ENCODE measurements at regions not wholly inside any gene's neighbourhood (a gene's known extent, or its start where the extent isn't known, plus 50 kb on each side); places are given as distances from the start of the nearest gene placed in this dataset.
"Not testable (repeated sequence)": the region's sequence is repeated elsewhere in the genome, so short reads cannot be mapped to it uniquely, and the experiment has no call there.

GRCh38 chr2:7878266-7878665 lies 803.6 kb upstream of the ID2 start:
- not testable (repeated sequence) for DNase-seq

DNA sequence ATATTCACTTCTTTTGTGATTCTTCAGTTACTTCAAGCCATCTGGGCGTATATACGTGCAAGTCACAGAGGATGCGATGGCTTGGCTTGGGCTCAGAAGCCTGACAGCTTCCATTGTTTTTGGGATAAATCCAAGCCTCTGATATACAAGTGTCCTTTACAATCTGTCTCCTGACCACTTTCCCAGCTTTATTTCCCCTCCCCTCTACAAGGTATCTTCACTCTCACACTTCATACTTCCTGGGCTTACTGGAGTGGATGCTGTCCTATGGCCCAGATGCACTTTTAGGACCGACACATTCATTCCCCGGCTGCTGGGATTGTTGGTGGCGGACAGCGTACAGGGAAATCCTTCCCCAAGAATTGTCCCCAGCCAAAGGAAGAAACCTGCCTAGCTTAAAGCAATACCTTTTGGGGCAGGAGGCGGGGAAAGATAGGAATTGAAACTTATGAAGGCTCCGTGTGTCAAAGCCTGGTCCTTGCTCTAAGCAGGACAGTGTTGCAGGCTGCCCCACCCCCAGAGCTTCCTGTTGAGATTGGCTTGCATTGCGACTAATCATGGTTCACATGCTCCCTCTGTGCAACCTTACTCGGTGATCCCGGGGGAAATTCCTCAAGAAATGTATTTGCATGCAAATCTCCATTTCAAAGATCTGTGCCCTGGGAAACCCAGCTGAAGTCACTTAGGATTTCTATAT lies 802.9 kb upstream of the ID2 start:
- no peak for DNase-seq

GRCh38 chr2:7879483-7879835 lies 802.4 kb upstream of the ID2 start:
- DNase-seq, result no peak

DNA sequence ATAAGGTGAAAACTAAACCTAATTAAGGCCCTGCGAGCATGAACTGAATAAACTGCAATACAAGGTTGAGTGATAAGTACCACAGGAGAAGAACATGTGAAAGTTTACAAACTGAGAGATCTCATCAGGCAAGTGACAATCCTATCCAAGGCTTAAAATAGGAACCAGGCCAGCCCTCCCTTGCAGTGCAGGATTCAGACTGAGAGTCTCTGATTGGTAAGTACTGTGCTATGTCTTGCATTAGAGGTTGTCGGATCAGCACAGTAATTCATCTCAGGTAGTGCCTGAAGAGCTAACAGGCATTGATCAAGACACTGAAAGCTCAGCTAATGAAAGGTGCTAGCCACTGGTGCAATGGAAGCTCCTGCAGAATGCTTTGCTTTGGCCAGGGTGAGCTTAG lies 801.7 kb upstream of the ID2 start:
- DNase-seq, result no peak

DNA sequence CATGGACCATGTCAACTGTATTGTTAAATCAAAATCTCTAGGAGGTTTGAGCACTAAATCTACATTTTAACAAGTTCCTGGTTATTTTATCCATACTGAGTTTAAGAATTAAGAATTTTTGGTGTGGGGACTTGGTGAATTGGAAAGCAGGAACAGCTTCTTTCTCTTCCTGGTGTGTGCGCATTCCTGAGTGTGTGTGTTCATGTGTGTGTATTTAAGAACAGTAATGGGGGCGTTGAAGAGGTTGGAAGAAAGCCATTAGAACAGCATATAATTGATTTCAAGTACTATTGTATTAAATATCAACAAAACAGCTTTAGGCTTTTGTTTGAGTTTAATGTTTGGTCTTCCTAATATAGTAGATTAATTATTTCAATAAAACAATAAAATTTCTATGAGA lies 801.3 kb upstream of the ID2 start:
- no peak for DNase-seq

DNA sequence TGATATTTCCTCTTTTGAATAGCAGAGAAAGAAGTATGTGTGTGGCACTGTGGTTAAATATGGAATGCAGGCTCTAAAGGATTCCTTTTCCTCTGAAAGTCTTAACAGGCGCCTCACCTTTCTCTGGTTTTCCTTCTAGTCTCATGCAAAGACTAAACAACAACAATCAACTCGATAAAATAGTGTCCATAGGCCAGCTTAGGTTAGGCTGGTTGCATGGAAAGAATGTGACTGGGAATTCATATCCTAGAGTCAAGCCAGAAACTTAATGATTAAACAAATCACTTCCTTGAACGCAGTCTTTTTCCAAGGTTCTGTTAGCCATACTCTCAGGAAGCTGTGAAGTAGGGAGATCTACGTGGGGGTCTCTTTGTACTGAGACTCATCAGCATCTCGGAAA lies 800.8 kb upstream of the ID2 start:
- no peak for DNase-seq

- peak; percentile 19 for DNase-seq
Measured at GRCh38 chr2:7881466-7881865, 800.4 kb upstream of the ID2 start.

- DNase-seq, result no peak
Measured at GRCh38 chr2:7882296-7882695, 799.6 kb upstream of the ID2 start.

- no peak for DNase-seq
Measured at GRCh38 chr2:7884338-7884737, 797.5 kb upstream of the ID2 start.

DNA sequence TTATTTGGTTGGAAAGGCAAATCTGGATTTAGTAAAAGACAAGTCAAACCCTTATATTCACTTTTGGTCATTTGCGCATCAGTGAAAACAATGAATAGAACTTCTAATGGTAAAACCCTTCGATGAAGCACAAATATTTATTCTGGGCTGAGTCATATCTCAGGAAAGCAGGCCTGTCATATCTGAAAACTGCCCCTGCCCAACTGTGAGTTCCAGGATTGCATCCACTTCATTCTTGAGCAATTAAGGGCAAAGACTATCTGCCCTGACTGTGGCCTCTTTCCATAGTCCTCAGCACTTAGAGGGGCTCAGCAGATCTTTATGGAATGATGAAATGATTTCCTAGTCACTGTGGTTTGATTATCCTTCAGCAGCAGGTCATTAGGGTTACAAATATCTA lies 795.2 kb upstream of the ID2 start:
- no peak for DNase-seq

DNA sequence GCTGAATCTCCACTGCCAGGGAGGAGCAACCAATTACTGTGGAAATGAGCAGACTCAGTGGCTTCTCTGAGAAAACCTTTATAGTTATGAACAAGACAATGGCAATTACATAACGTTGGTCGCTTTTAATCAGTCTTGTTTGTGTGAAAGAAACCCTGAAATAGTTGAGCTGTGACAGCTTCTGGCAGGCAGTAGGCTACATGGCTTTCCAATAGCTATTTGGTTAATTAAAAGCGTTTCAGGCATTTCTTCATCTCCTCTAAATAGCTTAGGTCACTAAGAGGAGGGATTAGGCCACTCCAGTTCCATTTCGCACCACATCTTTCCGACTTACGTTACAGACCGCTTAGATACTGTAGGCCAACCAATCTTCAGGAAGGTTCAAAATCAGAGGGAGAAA lies 794.4 kb upstream of the ID2 start:
- DNase-seq, result no peak

GRCh38 chr2:7888876-7889275 lies 793.0 kb upstream of the ID2 start:
- DNase-seq, result no peak

DNA sequence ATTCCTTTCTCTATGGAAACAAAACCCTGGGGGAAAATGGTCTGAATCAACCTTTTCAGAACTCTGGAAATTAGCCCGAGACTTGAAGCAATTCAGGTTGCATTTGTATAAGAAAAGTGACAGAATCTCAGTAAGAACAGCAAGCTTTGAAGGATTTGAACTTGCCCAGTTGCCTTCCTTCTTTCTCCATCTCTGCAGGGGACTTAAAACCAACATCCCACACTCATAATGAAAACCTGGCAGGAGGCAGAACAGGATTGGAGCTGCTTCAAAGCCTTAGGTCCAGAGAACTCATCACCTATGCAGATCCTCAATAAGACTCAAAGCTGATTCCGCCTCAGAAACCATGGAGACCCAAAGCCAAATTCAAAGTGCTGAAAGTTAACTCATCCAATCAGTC lies 790.5 kb upstream of the ID2 start:
- no peak for DNase-seq

GRCh38 chr2:7895289-7895688 lies 786.6 kb upstream of the ID2 start:
- DNase-seq, result no peak

- no peak for DNase-seq
Measured at GRCh38 chr2:7896940-7897487, 784.8 kb upstream of the ID2 start.

GRCh38 chr2:7899241-7899640 lies 782.6 kb upstream of the ID2 start:
- DNase-seq, result no peak

DNA sequence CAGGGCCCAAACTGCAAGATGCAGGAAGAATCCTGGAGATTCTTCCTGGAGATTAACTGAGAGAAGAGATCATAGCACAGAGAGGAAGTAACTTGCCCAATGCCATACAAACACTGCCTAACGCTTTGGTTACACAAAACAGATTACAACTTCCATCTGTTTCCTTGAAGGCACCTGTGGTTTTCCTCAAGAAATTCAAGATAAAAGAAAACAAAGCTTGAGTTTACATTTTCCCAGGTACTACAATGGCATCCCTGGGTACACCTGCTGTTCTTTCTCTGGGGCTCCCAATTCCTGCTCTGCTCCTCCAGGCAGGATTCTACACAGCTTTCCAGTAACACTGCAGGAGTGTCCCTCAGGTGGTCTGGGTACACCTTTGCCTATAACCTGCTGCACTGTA lies 781.9 kb upstream of the ID2 start:
- DNase-seq, result no peak

DNA sequence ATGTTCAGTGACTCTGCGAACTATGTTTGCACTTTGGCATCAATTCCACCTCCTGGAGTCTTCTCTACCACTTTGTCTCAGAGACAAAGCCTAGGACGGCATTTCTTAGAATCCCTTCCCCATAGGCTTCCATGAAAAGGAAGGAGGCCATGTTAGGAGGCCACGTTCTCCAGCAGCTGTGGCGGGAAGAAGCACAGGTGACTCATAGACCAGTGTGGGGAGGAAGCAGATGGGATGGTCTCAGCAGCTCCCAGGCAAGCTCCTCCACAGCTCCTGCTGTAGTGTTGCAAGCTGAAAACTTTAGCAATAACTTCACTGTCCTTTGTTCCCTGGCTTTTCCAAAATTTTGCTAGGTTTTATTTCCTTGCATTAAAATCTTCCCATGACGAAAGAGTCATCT lies 781.3 kb upstream of the ID2 start:
- no peak for DNase-seq

- DNase-seq, result no peak
Measured at GRCh38 chr2:7902251-7902765, 779.5 kb upstream of the ID2 start.

DNA sequence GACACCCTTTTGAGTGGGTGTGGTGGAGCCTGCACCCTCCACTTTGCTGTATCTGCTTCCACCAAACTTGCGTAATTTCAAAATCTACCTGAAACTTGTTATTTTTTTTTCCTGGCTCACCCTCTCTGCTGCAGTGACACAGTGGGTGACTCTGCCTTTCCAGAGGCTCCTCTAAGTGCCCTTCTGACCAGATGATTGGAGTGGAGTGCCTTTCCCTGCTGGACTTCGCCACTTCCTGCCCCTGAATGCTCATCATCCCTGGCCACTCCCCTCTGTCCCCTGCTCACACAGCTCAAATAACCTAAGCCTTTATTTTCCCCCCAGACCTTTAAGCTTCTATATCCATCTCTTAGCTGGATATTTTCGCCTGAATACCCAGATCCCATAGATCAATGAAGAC lies 777.5 kb upstream of the ID2 start:
- no peak for DNase-seq

DNA sequence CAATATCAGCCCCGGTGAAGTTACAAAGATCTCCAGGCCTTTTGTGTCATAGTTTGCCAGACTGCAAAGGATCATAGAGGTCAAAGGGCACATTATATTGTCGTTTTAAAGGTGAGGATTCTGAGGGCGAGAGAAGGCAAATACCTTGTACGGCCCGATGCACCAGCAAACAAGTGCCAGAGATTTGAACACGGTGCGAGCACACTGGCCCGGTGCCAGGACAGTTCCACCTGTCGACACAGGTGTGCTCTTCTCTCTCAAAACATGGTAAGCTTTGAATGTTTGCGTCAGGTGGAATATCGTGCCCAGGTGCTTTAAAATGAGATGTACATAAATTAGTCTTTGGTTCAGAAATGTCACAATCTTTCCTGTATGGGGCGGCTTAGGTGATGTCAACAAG lies 776.1 kb upstream of the ID2 start:
- peak; percentile 63 for DNase-seq

DNA sequence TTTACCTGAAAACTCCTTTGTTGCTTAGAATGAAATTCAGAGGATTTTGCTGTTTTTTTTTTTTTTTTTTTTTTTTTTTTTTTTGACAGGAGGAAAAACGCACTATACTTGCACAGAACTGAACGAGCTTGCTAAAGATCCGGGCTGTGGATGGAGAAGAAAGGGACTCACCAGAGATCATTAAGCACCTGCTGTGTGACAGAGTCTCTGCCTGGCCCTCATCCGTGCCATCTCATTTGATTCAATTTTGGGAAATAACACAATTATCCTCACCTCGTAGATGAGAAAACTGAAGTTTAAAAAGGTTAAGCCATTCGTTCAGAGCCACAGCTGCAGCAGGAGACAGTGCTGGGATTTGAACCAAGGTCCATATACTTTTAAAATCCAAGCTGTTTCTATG lies 775.4 kb upstream of the ID2 start:
- no peak for DNase-seq

DNA sequence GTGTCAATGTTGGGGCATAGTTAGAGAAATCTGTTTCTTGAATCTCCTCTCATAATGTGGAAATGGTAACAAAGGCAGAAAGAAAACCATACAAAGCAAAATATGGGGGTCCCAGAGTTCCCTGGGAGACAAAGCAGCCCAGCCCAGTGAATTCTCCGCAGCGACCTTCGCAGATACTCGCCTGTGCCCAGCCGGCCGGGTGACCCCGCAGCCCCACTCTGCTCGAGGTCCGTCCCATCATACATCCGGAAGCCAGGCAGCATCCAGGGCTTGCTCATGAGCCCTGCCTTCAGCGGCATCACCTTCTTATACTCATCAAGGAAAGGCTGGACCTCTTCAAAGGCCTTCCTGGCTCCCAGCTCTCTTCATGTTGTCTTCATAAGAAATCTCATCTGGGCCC lies 774.8 kb upstream of the ID2 start:
- no peak for DNase-seq

- no peak for DNase-seq
Measured at GRCh38 chr2:7910752-7911151, 771.1 kb upstream of the ID2 start.

- DNase-seq, result no peak
Measured at GRCh38 chr2:7911196-7911595, 770.7 kb upstream of the ID2 start.
